HG02759 (cell line): ENCODE measurements at regions not wholly inside any gene's neighbourhood (a gene's known extent, or its start where the extent isn't known, plus 50 kb on each side); places are given as distances from the start of the nearest gene placed in this dataset.
"Not testable (repeated sequence)": the region's sequence is repeated elsewhere in the genome, so short reads cannot be mapped to it uniquely, and the experiment has no call there.

Source experiments
- ATAC-seq: cut with Tn5 transposase; IDR thresholded peaks from one replicate; pipeline ENCODE4 v1.9.1; 2021; ENCODE audit warnings: mild to moderate bottlenecking, moderate library complexity; ENCODE audit not compliant: unreplicated experiment

GRCh38 chr6:88458662-88459061 is 292.5 kb upstream of the CNR1 start:
- no peak for ATAC-seq

GRCh38 chr6:88456221-88456859 is 290.2 kb upstream of the CNR1 start:
- ATAC-seq = no peak

- no peak for ATAC-seq
These were observed 289.2 kb upstream of the CNR1 start for GRCh38 chr6:88455317-88455716.

GRCh38 chr6:88454658-88455057 is 288.5 kb upstream of the CNR1 start:
- no peak for ATAC-seq

DNA sequence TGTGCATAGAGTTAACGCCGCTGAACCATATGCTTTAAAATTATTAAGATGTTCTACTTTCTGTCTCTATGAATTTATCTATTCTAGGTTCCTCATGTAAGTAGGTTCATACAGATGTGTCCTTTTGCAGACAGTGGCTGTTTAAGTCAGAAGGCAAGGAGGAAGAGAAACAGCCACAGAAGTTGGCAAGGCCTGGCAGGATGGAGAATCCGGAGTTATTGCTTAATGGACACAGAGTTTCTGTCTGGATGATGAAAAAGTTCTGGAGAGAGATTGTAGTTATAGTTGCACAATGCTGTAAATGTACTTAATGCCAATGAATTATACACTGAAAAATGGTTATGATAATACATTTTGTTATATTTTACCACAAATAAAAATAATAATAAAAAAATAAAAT is 283.6 kb upstream of the CNR1 start:
- ATAC-seq = no peak

- no peak for ATAC-seq
These were observed 279.2 kb upstream of the CNR1 start for GRCh38 chr6:88445188-88445965.

- no peak for ATAC-seq
These were observed 277.4 kb upstream of the CNR1 start for GRCh38 chr6:88443554-88443953.

DNA sequence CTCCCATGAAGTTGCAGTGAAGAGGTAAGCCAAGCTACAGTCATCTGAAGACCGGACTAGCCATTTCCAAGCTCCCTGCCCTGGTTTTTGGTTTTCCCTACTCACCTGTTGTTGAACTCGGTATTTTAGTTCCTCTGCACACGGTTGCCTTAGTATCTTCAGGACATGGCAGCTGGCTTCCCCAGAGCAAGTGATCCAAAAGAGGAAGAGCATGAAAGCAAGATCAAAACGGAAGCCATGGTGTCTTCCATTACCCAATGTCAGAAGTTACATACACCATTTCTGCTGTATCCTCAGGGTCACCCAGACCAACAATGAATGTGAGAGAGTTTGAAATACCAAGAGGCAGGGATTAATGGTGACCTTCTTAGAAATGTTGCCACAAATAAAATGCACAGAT is 276.6 kb upstream of the CNR1 start:
- no peak for ATAC-seq

DNA sequence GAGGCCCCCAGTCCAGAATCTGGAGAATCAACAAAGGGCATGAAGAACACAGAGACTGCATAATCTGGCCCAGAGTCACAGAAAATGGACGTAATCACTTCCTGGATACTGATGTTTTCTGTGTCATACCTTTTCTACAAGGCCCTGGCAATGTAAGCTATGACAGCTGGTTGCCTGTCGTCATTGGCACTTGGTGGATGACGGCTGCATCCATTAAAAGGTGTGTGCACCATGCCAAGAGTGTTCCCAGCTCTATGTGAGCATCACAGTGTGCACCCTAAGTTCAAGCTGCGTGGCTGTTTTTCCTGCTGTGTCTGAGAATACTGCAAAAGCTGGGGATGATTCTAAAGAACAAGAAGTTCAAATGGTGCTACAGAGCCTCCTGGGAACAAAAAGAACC is 275.2 kb upstream of the CNR1 start:
- ATAC-seq = no peak

GRCh38 chr6:88428068-88428467 is 261.9 kb upstream of the CNR1 start:
- no peak for ATAC-seq

- no peak for ATAC-seq
These were observed 259.9 kb upstream of the CNR1 start for GRCh38 chr6:88426005-88426404.

DNA sequence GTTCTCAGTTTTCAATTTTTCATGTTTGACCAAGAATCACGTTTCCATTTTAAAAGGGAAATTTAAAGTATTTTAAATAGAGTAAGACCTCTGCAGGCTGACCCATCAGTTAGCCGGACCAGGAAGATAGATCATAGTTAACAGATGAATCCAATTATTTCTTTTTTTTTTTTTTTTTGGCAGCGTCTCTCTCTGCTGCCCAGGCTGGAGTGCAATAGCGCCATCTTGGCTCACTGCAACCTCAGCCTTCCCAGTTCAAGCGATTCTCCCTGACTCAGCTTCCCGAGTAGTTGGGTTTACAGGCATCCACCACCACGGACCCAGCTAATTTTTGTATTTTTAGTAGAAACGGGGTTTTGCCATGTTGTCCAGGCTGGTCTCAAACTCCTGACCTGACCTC is 256.7 kb upstream of the CNR1 start:
- ATAC-seq = no peak

GRCh38 chr6:88420967-88421488 is 254.9 kb upstream of the CNR1 start:
- ATAC-seq = not testable (repeated sequence)

DNA sequence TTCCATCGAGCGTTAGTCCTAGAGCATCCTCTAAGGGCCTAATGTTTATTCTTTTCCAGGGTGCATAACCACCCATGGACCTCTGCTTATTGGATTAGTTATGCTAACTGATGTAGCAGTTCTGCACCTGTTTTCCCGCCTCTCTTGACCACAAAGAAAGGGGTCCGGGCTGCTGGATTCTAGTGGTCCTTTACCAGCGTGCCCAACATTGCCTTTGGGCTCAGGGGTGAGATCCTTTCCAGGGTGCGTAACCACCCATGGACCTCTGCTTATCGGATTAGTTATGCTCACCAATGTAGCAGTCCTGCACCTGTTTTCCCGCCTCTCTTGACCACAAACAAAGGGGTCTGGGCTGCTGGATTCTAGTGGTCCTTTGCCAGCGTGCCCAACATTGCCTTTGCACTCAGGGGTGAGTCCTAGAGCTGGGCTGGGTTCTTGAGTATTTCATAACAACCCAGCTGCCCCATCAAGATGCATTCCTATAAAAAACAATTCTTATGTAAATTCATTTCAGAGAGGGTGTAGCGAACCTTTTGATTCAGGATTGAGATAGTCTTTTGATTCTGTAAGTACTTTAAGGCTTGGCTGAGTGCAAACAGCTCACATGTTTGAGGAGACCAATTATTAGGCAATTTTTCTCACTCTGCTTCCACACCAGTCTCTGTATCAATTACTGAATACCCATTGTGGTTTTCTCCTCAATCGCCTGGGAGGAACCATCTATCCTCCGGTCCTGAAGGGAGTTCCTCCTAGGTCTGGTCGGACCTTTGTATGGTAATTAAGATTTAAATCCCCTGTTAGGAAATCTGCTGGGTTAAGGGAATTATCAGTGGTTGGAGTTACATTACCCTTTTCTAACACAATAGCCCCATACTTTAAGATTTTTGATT is 253.0 kb upstream of the CNR1 start:
- not testable (repeated sequence) for ATAC-seq

DNA sequence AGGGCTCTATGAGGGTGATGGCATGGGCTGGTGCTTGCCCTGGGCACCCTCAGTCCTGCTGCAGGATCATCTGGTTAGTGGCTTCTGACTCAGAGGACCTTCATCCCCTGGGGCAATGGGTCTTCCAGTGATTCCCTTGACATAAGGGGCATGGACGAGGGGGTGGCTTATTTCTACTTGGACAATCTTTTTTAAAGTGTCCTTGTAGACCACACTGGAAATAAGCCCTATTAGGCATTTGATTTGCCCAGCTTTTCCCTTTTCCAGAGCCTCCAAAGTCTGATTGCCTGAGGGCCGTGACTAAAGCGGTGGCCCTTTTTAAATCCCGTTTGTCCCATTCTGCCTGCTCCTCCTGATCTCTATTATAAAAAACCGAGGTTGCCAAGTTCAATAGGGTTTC is 251.2 kb upstream of the CNR1 start:
- ATAC-seq = not testable (repeated sequence)

DNA sequence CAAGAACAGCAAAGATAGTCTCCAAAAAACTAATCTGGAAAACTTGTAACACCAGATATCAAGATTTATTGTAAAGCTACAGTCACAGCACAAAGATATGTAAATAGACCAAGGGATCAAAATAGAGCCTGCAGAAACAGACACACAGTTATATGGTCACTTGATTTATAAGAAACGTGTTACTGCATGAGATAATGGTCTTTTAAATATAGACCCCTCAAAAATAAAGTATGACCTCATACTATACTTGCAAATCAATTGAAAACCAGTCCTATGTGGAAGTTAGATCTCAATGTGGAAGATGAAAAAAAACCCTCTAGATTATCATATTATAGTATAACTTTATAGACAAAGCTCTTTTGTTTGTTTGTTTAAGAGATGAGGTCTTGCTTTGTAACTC is 247.3 kb upstream of the CNR1 start:
- ATAC-seq = no peak

DNA sequence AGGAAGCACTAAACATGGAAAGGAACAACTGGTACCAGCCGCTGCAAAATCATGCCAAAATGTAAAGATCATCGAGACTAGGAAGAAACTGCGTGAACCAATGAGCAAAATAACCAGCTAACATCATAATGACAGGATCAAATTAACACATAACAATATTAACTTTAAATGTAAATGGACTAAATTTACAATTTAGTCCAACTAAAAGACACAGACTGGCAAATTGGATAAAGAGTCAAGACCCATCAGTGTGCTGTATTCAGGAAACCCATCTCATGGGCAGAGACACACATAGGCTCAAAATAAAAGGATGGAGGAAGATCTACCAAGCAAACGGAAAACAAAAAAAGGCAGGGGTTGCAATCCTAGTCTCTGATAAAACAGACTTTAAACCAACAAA is 242.2 kb upstream of the CNR1 start:
- not testable (repeated sequence) for ATAC-seq

DNA sequence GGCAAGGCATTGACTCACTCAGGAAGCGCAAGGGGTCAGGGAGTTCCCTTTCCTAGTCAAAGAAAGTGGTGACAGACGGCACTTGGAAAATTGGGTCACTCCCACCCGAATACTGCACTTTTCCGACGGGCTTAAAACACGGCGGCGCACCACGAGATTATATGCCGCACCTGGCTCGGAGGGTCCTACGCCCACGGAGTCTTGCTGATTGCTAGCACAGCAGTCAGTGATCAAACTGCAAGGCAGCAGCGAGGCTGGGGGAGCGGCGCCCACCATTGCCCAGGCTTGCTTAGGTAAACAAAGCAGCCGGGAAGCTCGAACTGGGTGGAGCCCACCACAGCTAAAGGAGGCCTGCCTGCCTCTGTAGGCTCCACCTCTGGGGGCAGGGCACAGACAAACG is 240.5 kb upstream of the CNR1 start:
- not testable (repeated sequence) for ATAC-seq

- ATAC-seq = no peak
These were observed 237.3 kb upstream of the CNR1 start for GRCh38 chr6:88403486-88403885.

DNA sequence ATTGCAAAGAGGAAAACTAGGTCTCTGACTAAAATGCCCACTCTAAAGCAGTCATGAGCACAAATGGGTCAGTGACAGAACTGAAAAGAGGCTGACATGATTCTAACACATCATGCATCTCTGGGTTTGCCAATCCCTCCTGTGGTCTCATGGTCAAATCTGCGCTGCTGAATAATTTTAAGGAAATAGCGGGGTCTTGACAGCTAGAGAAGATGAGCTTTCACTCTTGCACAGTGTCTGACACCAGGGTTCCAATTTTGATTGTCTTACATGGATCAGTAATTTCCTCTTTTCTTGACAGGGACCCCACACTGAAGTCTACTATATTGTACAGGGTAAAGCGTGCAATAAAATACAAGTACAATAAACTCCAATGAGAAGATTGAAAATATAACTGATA is 236.8 kb upstream of the CNR1 start:
- no peak for ATAC-seq

- not testable (repeated sequence) for ATAC-seq
These were observed 224.9 kb upstream of the CNR1 start for GRCh38 chr6:88390998-88391397.
